ENCODE measurements at regions not wholly inside any gene's neighbourhood (a gene's known extent, or its start where the extent isn't known, plus 50 kb on each side); places are given as distances from the start of the nearest gene placed in this dataset.

GRCh38 chr6:88321306-88321705 lies 155.2 kb upstream of the CNR1 start:
- TF ChIP-seq CTCF (IDR thresholded peaks at IDR 0.05; ENCODE audit: low read depth, low read length, poor library complexity, severe bottlenecking): no peak
- no peak for TF ChIP-seq EZH2phosphoT487 (IDR thresholded peaks at IDR 0.05; ENCODE audit: borderline replicate concordance, low read length)

Data from DOHH2 (cell line).